HEK293 (cell line): ENCODE measurements at regions not wholly inside any gene's neighbourhood (a gene's known extent, or its start where the extent isn't known, plus 50 kb on each side); places are given as distances from the start of the nearest gene placed in this dataset.

Experiments used
- ZNF248 ChIP-seq: fragments of 450-650 bp; formaldehyde crosslinking; IDR thresholded peaks from 2 replicates; pipeline ENCODE4 v1.5.1; 2017; ENCODE audit warnings: missing biosample characterization, missing genetic modification characterization
- TF ChIP-seq, protein P1 (sequence below): fragments of 450-650 bp; formaldehyde crosslinking; IDR thresholded peaks from 2 replicates; pipeline ENCODE4 v1.5.1; 2017; ENCODE audit warnings: missing biosample characterization, mild to moderate bottlenecking, missing genetic modification characterization, moderate library complexity
- TF ChIP-seq, protein P2 (sequence below): fragments of 450-650 bp; formaldehyde crosslinking; IDR thresholded peaks from 2 replicates; pipeline ENCODE4 v1.5.1; 2016; ENCODE audit warnings: missing biosample characterization, missing genetic modification characterization

DNA sequence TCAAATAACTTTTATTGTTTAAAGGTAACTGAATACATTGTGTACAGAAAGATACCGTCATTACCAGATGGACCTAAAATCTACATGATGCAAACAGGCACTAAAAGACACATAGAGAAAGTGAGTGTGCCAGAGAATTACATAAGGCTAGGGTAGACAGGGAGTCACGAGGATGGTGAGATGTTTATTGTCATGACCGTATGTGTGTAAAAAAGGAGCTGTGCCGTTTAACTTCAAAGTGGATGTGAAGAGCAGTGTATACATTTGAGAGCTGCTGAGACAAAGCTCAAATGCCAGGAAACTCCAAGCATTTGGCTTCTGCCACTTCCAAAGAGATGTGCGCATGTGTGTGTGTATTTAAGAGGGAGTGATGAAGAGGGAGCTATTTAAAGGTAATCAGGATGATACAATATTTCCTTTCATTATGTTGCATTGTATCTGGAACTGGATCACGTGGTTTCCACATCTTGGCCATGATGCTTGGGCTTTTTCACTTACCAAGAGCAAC, 51.4 kb upstream of the IGF1R start:
- TF ChIP-seq, protein P1, sequence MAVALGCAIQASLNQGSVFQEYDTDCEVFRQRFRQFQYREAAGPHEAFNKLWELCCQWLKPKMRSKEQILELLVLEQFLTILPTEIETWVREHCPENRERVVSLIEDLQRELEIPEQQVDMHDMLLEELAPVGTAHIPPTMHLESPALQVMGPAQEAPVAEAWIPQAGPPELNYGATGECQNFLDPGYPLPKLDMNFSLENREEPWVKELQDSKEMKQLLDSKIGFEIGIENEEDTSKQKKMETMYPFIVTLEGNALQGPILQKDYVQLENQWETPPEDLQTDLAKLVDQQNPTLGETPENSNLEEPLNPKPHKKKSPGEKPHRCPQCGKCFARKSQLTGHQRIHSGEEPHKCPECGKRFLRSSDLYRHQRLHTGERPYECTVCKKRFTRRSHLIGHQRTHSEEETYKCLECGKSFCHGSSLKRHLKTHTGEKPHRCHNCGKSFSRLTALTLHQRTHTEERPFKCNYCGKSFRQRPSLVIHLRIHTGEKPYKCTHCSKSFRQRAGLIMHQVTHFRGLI (tag by site-specific recombination), result no peak
- no peak for TF ChIP-seq ZNF248
- TF ChIP-seq, protein P2, sequence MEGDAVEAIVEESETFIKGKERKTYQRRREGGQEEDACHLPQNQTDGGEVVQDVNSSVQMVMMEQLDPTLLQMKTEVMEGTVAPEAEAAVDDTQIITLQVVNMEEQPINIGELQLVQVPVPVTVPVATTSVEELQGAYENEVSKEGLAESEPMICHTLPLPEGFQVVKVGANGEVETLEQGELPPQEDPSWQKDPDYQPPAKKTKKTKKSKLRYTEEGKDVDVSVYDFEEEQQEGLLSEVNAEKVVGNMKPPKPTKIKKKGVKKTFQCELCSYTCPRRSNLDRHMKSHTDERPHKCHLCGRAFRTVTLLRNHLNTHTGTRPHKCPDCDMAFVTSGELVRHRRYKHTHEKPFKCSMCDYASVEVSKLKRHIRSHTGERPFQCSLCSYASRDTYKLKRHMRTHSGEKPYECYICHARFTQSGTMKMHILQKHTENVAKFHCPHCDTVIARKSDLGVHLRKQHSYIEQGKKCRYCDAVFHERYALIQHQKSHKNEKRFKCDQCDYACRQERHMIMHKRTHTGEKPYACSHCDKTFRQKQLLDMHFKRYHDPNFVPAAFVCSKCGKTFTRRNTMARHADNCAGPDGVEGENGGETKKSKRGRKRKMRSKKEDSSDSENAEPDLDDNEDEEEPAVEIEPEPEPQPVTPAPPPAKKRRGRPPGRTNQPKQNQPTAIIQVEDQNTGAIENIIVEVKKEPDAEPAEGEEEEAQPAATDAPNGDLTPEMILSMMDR, result no peak
